ENCODE measurements at regions not wholly inside any gene's neighbourhood (a gene's known extent, or its start where the extent isn't known, plus 50 kb on each side); places are given as distances from the start of the nearest gene placed in this dataset.

- no peak overlapping the region for H3K27ac ChIP-seq (ENCODE audit: low read length)
- H3K4me1 ChIP-seq (ENCODE audit: control insufficient read depth, low read depth, low read length): no peaks in the 10 kb centered on the region
- H3K9me3 ChIP-seq (ENCODE audit: control insufficient read depth, low read depth, low read length): no peaks in the 10 kb centered on the region
- no peaks in the 10 kb centered on the region for H3K27me3 ChIP-seq (ENCODE audit: control insufficient read depth, insufficient read depth, low read length)
- no peak overlapping the region for H3K9ac ChIP-seq (ENCODE audit: low read length)
- no peak overlapping the region for H3K4me3 ChIP-seq (ENCODE audit: low read length)
- H3K36me3 ChIP-seq (ENCODE audit: control insufficient read depth, low read depth, low read length): no peaks in the 10 kb centered on the region
These were observed 473.2 kb upstream of the TECRL start for GRCh38 chr4:64882311-64883086.

GRCh38 chr4:64880557-64880956 is 471.3 kb upstream of the TECRL start:
- Histone ChIP-seq H3K27ac (ENCODE audit: low read length) (no peak overlapping the region), H3K9ac (ENCODE audit: low read length) (no peak overlapping the region), H3K4me1 (ENCODE audit: control insufficient read depth, low read depth, low read length) (no peaks in the 10 kb centered on the region), H3K4me3 (ENCODE audit: low read length) (no peak overlapping the region), H3K9me3 (ENCODE audit: control insufficient read depth, low read depth, low read length) (no peaks in the 10 kb centered on the region), H3K36me3 (ENCODE audit: control insufficient read depth, low read depth, low read length) (no peaks in the 10 kb centered on the region), H3K27me3 (ENCODE audit: control insufficient read depth, insufficient read depth, low read length) (no peaks in the 10 kb centered on the region)

GRCh38 chr4:64876021-64876420 is 466.8 kb upstream of the TECRL start:
- no peak overlapping the region for H3K27ac ChIP-seq (ENCODE audit: low read length)
- no peak overlapping the region for H3K9ac ChIP-seq (ENCODE audit: low read length)
- H3K9me3 ChIP-seq (ENCODE audit: control insufficient read depth, low read depth, low read length): no peaks in the 10 kb centered on the region
- H3K4me3 ChIP-seq (ENCODE audit: low read length): no peak overlapping the region
- H3K27me3 ChIP-seq (ENCODE audit: control insufficient read depth, insufficient read depth, low read length): no peaks in the 10 kb centered on the region
- no peaks in the 10 kb centered on the region for H3K4me1 ChIP-seq (ENCODE audit: control insufficient read depth, low read depth, low read length)
- H3K36me3 ChIP-seq (ENCODE audit: control insufficient read depth, low read depth, low read length): no peaks in the 10 kb centered on the region

GRCh38 chr4:64870558-64870957 is 461.3 kb upstream of the TECRL start:
- Histone ChIP-seq H3K4me1 (ENCODE audit: control insufficient read depth, low read depth, low read length) (no peaks in the 10 kb centered on the region), H3K36me3 (ENCODE audit: control insufficient read depth, low read depth, low read length) (no peaks in the 10 kb centered on the region), H3K27me3 (ENCODE audit: control insufficient read depth, insufficient read depth, low read length) (no peaks in the 10 kb centered on the region), H3K9ac (ENCODE audit: low read length) (no peak overlapping the region), H3K9me3 (ENCODE audit: control insufficient read depth, low read depth, low read length) (peaks cover 4% of the 10 kb centered on the region), H3K27ac (ENCODE audit: low read length) (no peak overlapping the region), H3K4me3 (ENCODE audit: low read length) (no peak overlapping the region)

GRCh38 chr4:64857815-64858214 is 448.6 kb upstream of the TECRL start:
- H3K9ac ChIP-seq (ENCODE audit: low read length): no peak overlapping the region

GRCh38 chr4:64857198-64857597 is 447.9 kb upstream of the TECRL start:
- no peak overlapping the region for H3K9ac ChIP-seq (ENCODE audit: low read length)
- no peak overlapping the region for H3K27ac ChIP-seq (ENCODE audit: low read length)
- H3K4me1 ChIP-seq (ENCODE audit: control insufficient read depth, low read depth, low read length): peaks cover 12% of the 10 kb centered on the region
- H3K9me3 ChIP-seq (ENCODE audit: control insufficient read depth, low read depth, low read length): no peaks in the 10 kb centered on the region
- no peaks in the 10 kb centered on the region for H3K27me3 ChIP-seq (ENCODE audit: control insufficient read depth, insufficient read depth, low read length)
- H3K36me3 ChIP-seq (ENCODE audit: control insufficient read depth, low read depth, low read length): no peaks in the 10 kb centered on the region
- H3K4me3 ChIP-seq (ENCODE audit: low read length): no peak overlapping the region

More at GRCh38 chr4:64857815-64858214, 448.6 kb upstream of the TECRL start:
- no peak overlapping the region for H3K27ac ChIP-seq (ENCODE audit: low read length)
- H3K27me3 ChIP-seq (ENCODE audit: control insufficient read depth, insufficient read depth, low read length): no peaks in the 10 kb centered on the region
- peaks cover 12% of the 10 kb centered on the region for H3K4me1 ChIP-seq (ENCODE audit: control insufficient read depth, low read depth, low read length)
- no peaks in the 10 kb centered on the region for H3K9me3 ChIP-seq (ENCODE audit: control insufficient read depth, low read depth, low read length)
- no peaks in the 10 kb centered on the region for H3K36me3 ChIP-seq (ENCODE audit: control insufficient read depth, low read depth, low read length)
- no peak overlapping the region for H3K4me3 ChIP-seq (ENCODE audit: low read length)

GRCh38 chr4:64846417-64846816 is 437.2 kb upstream of the TECRL start:
- no peaks in the 10 kb centered on the region for H3K36me3 ChIP-seq (ENCODE audit: control insufficient read depth, low read depth, low read length)
- H3K27me3 ChIP-seq (ENCODE audit: control insufficient read depth, insufficient read depth, low read length): no peaks in the 10 kb centered on the region
- no peak overlapping the region for H3K4me3 ChIP-seq (ENCODE audit: low read length)
- no peaks in the 10 kb centered on the region for H3K4me1 ChIP-seq (ENCODE audit: control insufficient read depth, low read depth, low read length)
- H3K9me3 ChIP-seq (ENCODE audit: control insufficient read depth, low read depth, low read length): no peaks in the 10 kb centered on the region
- no peak overlapping the region for H3K9ac ChIP-seq (ENCODE audit: low read length)
- H3K27ac ChIP-seq (ENCODE audit: low read length): no peak overlapping the region

- no peak overlapping the region for H3K9ac ChIP-seq (ENCODE audit: low read length)
These were observed 420.5 kb upstream of the TECRL start for GRCh38 chr4:64829749-64830148.

GRCh38 chr4:64824591-64824990 is 415.3 kb upstream of the TECRL start:
- H3K9me3 ChIP-seq (ENCODE audit: control insufficient read depth, low read depth, low read length): no peaks in the 10 kb centered on the region
- no peak overlapping the region for H3K27ac ChIP-seq (ENCODE audit: low read length)
- no peak overlapping the region for H3K9ac ChIP-seq (ENCODE audit: low read length)
- H3K27me3 ChIP-seq (ENCODE audit: control insufficient read depth, insufficient read depth, low read length): no peaks in the 10 kb centered on the region
- H3K36me3 ChIP-seq (ENCODE audit: control insufficient read depth, low read depth, low read length): no peaks in the 10 kb centered on the region
- H3K4me3 ChIP-seq (ENCODE audit: low read length): no peak overlapping the region
- no peaks in the 10 kb centered on the region for H3K4me1 ChIP-seq (ENCODE audit: control insufficient read depth, low read depth, low read length)

More at GRCh38 chr4:64829749-64830148, 420.5 kb upstream of the TECRL start:
- H3K4me1 ChIP-seq (ENCODE audit: control insufficient read depth, low read depth, low read length): no peaks in the 10 kb centered on the region
- no peak overlapping the region for H3K27ac ChIP-seq (ENCODE audit: low read length)
- H3K4me3 ChIP-seq (ENCODE audit: low read length): no peak overlapping the region
- H3K27me3 ChIP-seq (ENCODE audit: control insufficient read depth, insufficient read depth, low read length): no peaks in the 10 kb centered on the region
- H3K36me3 ChIP-seq (ENCODE audit: control insufficient read depth, low read depth, low read length): no peaks in the 10 kb centered on the region
- no peaks in the 10 kb centered on the region for H3K9me3 ChIP-seq (ENCODE audit: control insufficient read depth, low read depth, low read length)

GRCh38 chr4:64822405-64822804 is 413.2 kb upstream of the TECRL start:
- no peaks in the 10 kb centered on the region for H3K36me3 ChIP-seq (ENCODE audit: control insufficient read depth, low read depth, low read length)
- H3K4me1 ChIP-seq (ENCODE audit: control insufficient read depth, low read depth, low read length): no peaks in the 10 kb centered on the region
- H3K27me3 ChIP-seq (ENCODE audit: control insufficient read depth, insufficient read depth, low read length): no peaks in the 10 kb centered on the region
- no peak overlapping the region for H3K27ac ChIP-seq (ENCODE audit: low read length)
- H3K9me3 ChIP-seq (ENCODE audit: control insufficient read depth, low read depth, low read length): no peaks in the 10 kb centered on the region
- H3K4me3 ChIP-seq (ENCODE audit: low read length): no peak overlapping the region
- no peak overlapping the region for H3K9ac ChIP-seq (ENCODE audit: low read length)

GRCh38 chr4:64821219-64821976 is 412.1 kb upstream of the TECRL start:
- H3K4me3 ChIP-seq (ENCODE audit: low read length): no peak overlapping the region
- H3K27me3 ChIP-seq (ENCODE audit: control insufficient read depth, insufficient read depth, low read length): no peaks in the 10 kb centered on the region
- no peak overlapping the region for H3K27ac ChIP-seq (ENCODE audit: low read length)
- no peak overlapping the region for H3K9ac ChIP-seq (ENCODE audit: low read length)
- no peaks in the 10 kb centered on the region for H3K4me1 ChIP-seq (ENCODE audit: control insufficient read depth, low read depth, low read length)
- no peaks in the 10 kb centered on the region for H3K36me3 ChIP-seq (ENCODE audit: control insufficient read depth, low read depth, low read length)
- H3K9me3 ChIP-seq (ENCODE audit: control insufficient read depth, low read depth, low read length): no peaks in the 10 kb centered on the region

- H3K36me3 ChIP-seq (ENCODE audit: control insufficient read depth, low read depth, low read length): no peaks in the 10 kb centered on the region
- H3K4me3 ChIP-seq (ENCODE audit: low read length): no peak overlapping the region
- no peaks in the 10 kb centered on the region for H3K4me1 ChIP-seq (ENCODE audit: control insufficient read depth, low read depth, low read length)
- H3K9ac ChIP-seq (ENCODE audit: low read length): no peak overlapping the region
- no peaks in the 10 kb centered on the region for H3K9me3 ChIP-seq (ENCODE audit: control insufficient read depth, low read depth, low read length)
- H3K27ac ChIP-seq (ENCODE audit: low read length): no peak overlapping the region
- H3K27me3 ChIP-seq (ENCODE audit: control insufficient read depth, insufficient read depth, low read length): no peaks in the 10 kb centered on the region
These were observed 405.4 kb upstream of the TECRL start for GRCh38 chr4:64814616-64815015.

All from iPS-18a (cell line).